IMR-90 (cell line): ENCODE measurements at regions not wholly inside any gene's neighbourhood (a gene's known extent, or its start where the extent isn't known, plus 50 kb on each side); places are given as distances from the start of the nearest gene placed in this dataset.
"Not testable (repeated sequence)": the region's sequence is repeated elsewhere in the genome, so short reads cannot be mapped to it uniquely, and the experiment has no call there.

Experiments used
- ATAC-seq: fragments of 200-7000 bp; cut with Tn5 transposase; 2 replicates; pipeline ENCODE4 v1.9.1; 2020; ENCODE audit warnings: low read depth, mild to moderate bottlenecking, moderate library complexity
- BruUV-seq: library from RNA; stranded (reverse); fragments of 400-500 nt; replicated peaks from 2 replicates; lab custom pipeline; 2021; lab: Mats Ljungman, UMichigan
- CTCF ChIA-PET: fragments of 300-600 bp; formaldehyde crosslinking; extraction: SDS; loops from one replicate; lab custom pipeline; 2021; ENCODE audit warnings: antibody characterized with exemption; lab: Yijun Ruan, JAX
- POLR2A ChIA-PET: fragments of 300-600 bp; sonication (Branson Sonifier 250); formaldehyde crosslinking; loops from one replicate; lab custom pipeline; 2022; ENCODE audit warnings: antibody characterized with exemption; ENCODE audit not compliant: unreplicated experiment; lab: Charles Lee
- DNase-seq: peaks from one replicate; pipeline ENCODE4 v3.0.0; 2013
- H2AFZ ChIP-seq: replicated peaks from 2 replicates; pipeline ENCODE3; 2013; ENCODE audit warnings: low read length, mild to moderate bottlenecking; ENCODE audit not compliant: poor library complexity
- H2AK5ac ChIP-seq: 2 replicates; pipeline ENCODE4 v1.6.1; 2013; ENCODE audit warnings: low read depth, low read length, inconsistent platforms
- H2AK9ac ChIP-seq: replicated peaks from 2 replicates; pipeline ENCODE3; 2013; ENCODE audit warnings: mild to moderate bottlenecking, low read depth, low read length, moderate library complexity; ENCODE audit not compliant: poor library complexity
- H2BK120ac ChIP-seq: 2 replicates; pipeline ENCODE4 v1.6.1; 2013; ENCODE audit warnings: low read depth, low read length, inconsistent platforms
- H2BK15ac ChIP-seq: 3 replicates; pipeline ENCODE4 v1.6.1; 2013; ENCODE audit warnings: low read depth, low read length, inconsistent platforms
- H2BK20ac ChIP-seq: 2 replicates; pipeline ENCODE4 v1.6.1; 2013; ENCODE audit warnings: low read depth, mild to moderate bottlenecking, inconsistent platforms, low read length, moderate library complexity
- H2BK5ac ChIP-seq: 2 replicates; pipeline ENCODE4 v1.6.1; 2013; ENCODE audit warnings: mild to moderate bottlenecking, low read depth, low read length, inconsistent platforms; ENCODE audit not compliant: poor library complexity, severe bottlenecking
- H3K14ac ChIP-seq: replicated peaks from 2 replicates; pipeline ENCODE4 v1.6.1; 2013; ENCODE audit warnings: low read depth, low read length, inconsistent platforms
- H3K18ac ChIP-seq: 2 replicates; pipeline ENCODE4 v1.6.1; 2013; ENCODE audit warnings: low read depth, low read length, control low read depth
- H3K23ac ChIP-seq: 2 replicates; pipeline ENCODE4 v1.6.1; 2013; ENCODE audit warnings: low read depth, low read length, inconsistent platforms
- H3K27ac ChIP-seq: 2 replicates; pipeline ENCODE4 v1.5.1; 2013; ENCODE audit warnings: mild to moderate bottlenecking, control low read depth, low read length; ENCODE audit not compliant: insufficient read depth
- H3K27me3 ChIP-seq: 2 replicates; pipeline ENCODE4 v1.6.1; 2013; ENCODE audit warnings: low read length; ENCODE audit not compliant: control insufficient read depth, insufficient read depth
- H3K36me3 ChIP-seq: 2 replicates; pipeline ENCODE4 v1.6.1; 2013; ENCODE audit warnings: low read length, mixed read lengths; ENCODE audit not compliant: control insufficient read depth, insufficient read depth
- H3K4ac ChIP-seq: 2 replicates; pipeline ENCODE4 v1.6.1; 2013; ENCODE audit warnings: low read depth, low read length, inconsistent platforms
- H3K4me1 ChIP-seq: 2 replicates; pipeline ENCODE4 v1.6.1; 2013; ENCODE audit warnings: low read length, mixed read lengths; ENCODE audit not compliant: control insufficient read depth, insufficient read depth
- H3K4me2 ChIP-seq: 2 replicates; pipeline ENCODE4 v1.6.1; 2013; ENCODE audit warnings: low read depth, mild to moderate bottlenecking, control low read depth, low read length, moderate library complexity
- H3K4me3 ChIP-seq: 2 replicates; pipeline ENCODE4 v1.5.1; 2013; ENCODE audit warnings: low read depth, mild to moderate bottlenecking, control low read depth, low read length, moderate library complexity; ENCODE audit not compliant: insufficient read depth
- H3K56ac ChIP-seq: 2 replicates; pipeline ENCODE4 v1.6.1; 2013; ENCODE audit warnings: low read length, inconsistent platforms; ENCODE audit not compliant: insufficient read depth; ENCODE audit errors: extremely low read depth
- H3K79me1 ChIP-seq, 2 experiments: 2 replicates each; pipeline ENCODE4 v1.6.1; 2013; ENCODE audit warnings: low read length in 2 of 2, inconsistent platforms in 1 of 2, low read depth in 1 of 2
- H3K9ac ChIP-seq: 2 replicates; pipeline ENCODE4 v1.6.1; 2013; ENCODE audit warnings: low read depth, low read length, control low read depth
- H3K9me1 ChIP-seq: 2 replicates; pipeline ENCODE4 v1.6.1; 2013; ENCODE audit warnings: low read length, inconsistent platforms; ENCODE audit not compliant: insufficient read depth
- H3K9me3 ChIP-seq: 2 replicates; pipeline ENCODE4 v1.6.1; 2013; ENCODE audit warnings: low read length; ENCODE audit not compliant: control insufficient read depth, insufficient read depth
- H4K20me1 ChIP-seq: 2 replicates; pipeline ENCODE4 v1.6.1; 2013; ENCODE audit warnings: low read length, inconsistent platforms; ENCODE audit not compliant: insufficient read depth
- H4K5ac ChIP-seq: 2 replicates; pipeline ENCODE4 v1.6.1; 2013; ENCODE audit warnings: mild to moderate bottlenecking, low read depth, low read length, control low read depth
- H4K8ac ChIP-seq, 2 experiments: 2 replicates each; pipeline ENCODE4 v1.6.1; 2013; ENCODE audit warnings: low read depth in 2 of 2, low read length in 2 of 2, control low read depth in 1 of 2, inconsistent platforms in 1 of 2
- H4K91ac ChIP-seq: 2 replicates; pipeline ENCODE4 v1.6.1; 2013; ENCODE audit warnings: low read depth, low read length, inconsistent platforms; ENCODE audit not compliant: insufficient read depth
- WGBS, 2 experiments: methylation state at CpG; one replicate each; pipeline versions ENCODE4 v1.1.5 to v1.1.7; 2013; ENCODE audit warnings: missing lambda C conversion rate in 2 of 2; ENCODE audit not compliant: insufficient read length in 1 of 2; ENCODE audit errors: extremely low coverage in 2 of 2; 5-methylcytosine and 5-hydroxymethylcytosine counted together
- dilution Hi-C: fragments of 300-500 bp; cut with HindIII; formaldehyde crosslinking; loops from one replicate; pipeline ENCODE4 v1.14.3; 2018; ENCODE audit warnings: low sequenced_read_pairs; ENCODE audit not compliant: unreplicated experiment
- in situ Hi-C: fragments of 300-500 bp; cut with MboI; formaldehyde crosslinking; loops from 3 replicates; pipeline ENCODE4 v1.14.3; 2019; ENCODE audit warnings: low sequenced_read_pairs, inconsistent platforms, mixed read lengths
- intact Hi-C: fragments of 100-400 bp; cut with micrococcal nuclease; formaldehyde crosslinking; loops from 2 replicates; pipeline ENCODE4 v1.10.0; 2022

- ATAC-seq, result not testable (repeated sequence)
Observed at GRCh38 chr9:24050239-24050638, 224.2 kb upstream of the ELAVL2 start.

More at GRCh38 chr9:24050239-24050638, 224.2 kb upstream of the ELAVL2 start:
- H4K91ac ChIP-seq, H2AK5ac ChIP-seq, H3K4me3 ChIP-seq, H3K23ac ChIP-seq, H2AK9ac ChIP-seq, H2BK15ac ChIP-seq, H3K18ac ChIP-seq, dilution Hi-C loops, H3K4me1 ChIP-seq, H3K4ac ChIP-seq, H3K14ac ChIP-seq, H2BK120ac ChIP-seq, intact Hi-C loops, H4K5ac ChIP-seq, H3K27ac ChIP-seq, H3K79me1 ChIP-seq, H3K56ac ChIP-seq, H2AFZ ChIP-seq, in situ Hi-C loops, H4K8ac ChIP-seq, POLR2A ChIA-PET, H2BK5ac ChIP-seq, H4K20me1 ChIP-seq, CTCF ChIA-PET, H3K27me3 ChIP-seq, H3K9me1 ChIP-seq, H3K36me3 ChIP-seq, H2BK20ac ChIP-seq, H3K9me3 ChIP-seq, H3K4me2 ChIP-seq, BruUV-seq, DNase-seq, H3K9ac ChIP-seq: not testable (repeated sequence)
- no CpG with 5 or more reads among the region's 3 CpGs for WGBS, 2 experiments
